GM12874 (cell line): ENCODE measurements at regions not wholly inside any gene's neighbourhood (a gene's known extent, or its start where the extent isn't known, plus 50 kb on each side); places are given as distances from the start of the nearest gene placed in this dataset.

Experiments
- CTCF ChIP-seq: IDR thresholded peaks from 2 replicates; pipeline ENCODE4 v1.5.1; 2011; ENCODE audit warnings: low read depth, mild to moderate bottlenecking, control low read depth, low read length, moderate library complexity; ENCODE audit not compliant: insufficient read depth

- TF ChIP-seq CTCF: no peak
Observed at GRCh38 chr1:221063651-221064050, 184.4 kb downstream of the HLX start.

- no peak for TF ChIP-seq CTCF
Observed at GRCh38 chr1:221066351-221067001, 187.2 kb downstream of the HLX start.

- no peak for TF ChIP-seq CTCF
Observed at GRCh38 chr1:221067721-221068120, 188.5 kb downstream of the HLX start.

DNA sequence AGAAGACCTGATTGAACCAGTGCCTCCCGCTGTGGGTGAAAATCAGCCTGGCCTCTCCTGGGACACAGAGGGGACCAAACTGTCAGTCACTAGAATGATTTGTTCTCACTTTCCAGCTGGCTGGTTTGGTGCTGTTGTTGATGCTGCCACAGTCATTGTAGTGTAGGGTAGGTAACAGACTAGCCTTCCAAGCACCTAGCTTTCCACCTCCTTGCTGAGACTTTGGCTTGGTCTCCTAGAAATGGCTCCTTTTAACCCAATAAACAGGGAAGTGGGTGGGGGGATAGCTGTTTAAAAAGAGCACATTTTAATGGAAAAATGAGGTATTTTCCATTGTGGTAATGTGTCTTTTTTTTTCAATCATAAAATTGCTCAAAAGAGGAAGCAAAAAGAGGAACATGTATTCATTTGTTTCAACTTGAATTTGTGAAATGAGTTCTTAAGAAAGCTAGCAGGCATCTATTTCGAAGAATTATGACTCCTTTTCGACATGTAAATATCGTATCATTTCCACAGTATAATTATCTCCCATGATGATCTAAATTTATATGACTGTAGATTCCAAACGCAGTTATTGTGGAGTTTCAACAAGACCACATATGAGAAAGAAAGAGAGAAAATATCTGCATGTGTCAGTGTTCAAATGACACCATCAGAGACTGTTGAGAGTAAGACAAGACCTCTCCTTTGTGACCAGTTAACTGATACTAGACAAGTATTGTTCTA is 190.1 kb downstream of the HLX start:
- TF ChIP-seq CTCF: no peak

DNA sequence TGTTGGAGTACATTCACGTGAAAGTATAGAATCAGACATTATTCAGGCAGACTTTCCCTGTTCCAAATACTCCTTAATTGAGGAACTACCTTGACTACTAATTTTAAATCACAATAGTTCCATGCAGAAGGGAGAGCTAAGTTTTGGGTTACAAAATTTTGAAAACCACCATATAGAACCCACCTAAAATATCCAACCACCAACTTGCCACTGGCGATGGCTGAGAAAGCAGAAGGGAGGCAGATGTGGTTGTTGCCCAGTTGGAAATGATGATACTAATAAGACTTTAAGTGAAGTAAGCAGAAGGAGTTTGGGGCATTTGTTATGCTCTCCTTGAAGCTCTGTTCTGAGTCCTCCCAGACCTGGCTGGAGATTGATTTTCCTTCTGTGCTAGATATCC is 190.7 kb downstream of the HLX start:
- no peak for TF ChIP-seq CTCF

- no peak for TF ChIP-seq CTCF
Observed at GRCh38 chr1:221071777-221072176, 192.5 kb downstream of the HLX start.

DNA sequence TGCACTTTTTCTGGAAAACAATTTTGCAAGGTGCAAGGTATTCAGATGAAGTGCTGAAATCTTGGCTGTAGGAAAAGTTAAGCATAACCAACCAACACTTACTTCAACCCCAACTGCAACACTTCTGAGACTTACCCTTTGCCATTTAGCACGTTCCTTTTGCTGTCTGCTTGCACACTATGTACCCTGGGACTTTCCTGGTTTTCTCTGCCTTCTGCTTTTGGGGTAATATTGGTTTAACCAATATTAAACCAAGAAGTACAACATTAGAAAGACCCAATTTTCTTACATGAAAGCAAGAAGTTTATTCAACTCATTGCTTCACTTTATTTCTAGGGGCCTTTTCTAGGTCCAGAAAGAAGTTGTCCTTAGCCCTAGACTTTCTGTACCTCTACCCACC is 193.0 kb downstream of the HLX start:
- no peak for TF ChIP-seq CTCF
